ENCODE measurements at regions not wholly inside any gene's neighbourhood (a gene's known extent, or its start where the extent isn't known, plus 50 kb on each side); places are given as distances from the start of the nearest gene placed in this dataset.

- no peak for DNase-seq (ENCODE audit: low read depth, low spot score)
These were observed 392.0 kb downstream of the TMEM161B start for GRCh38 chr5:87876616-87877015.

- peak; percentile 39 for DNase-seq (ENCODE audit: low read depth, low spot score)
These were observed 395.7 kb downstream of the TMEM161B start for GRCh38 chr5:87872986-87873385.

- DNase-seq (ENCODE audit: low read depth, low spot score), result no peak
These were observed 399.9 kb downstream of the TMEM161B start for GRCh38 chr5:87868792-87869191.

GRCh38 chr5:87867281-87867680 is 401.4 kb downstream of the TMEM161B start:
- no peak for DNase-seq (ENCODE audit: low read depth, low spot score)

- DNase-seq (ENCODE audit: low read depth, low spot score), result no peak
These were observed 415.1 kb downstream of the TMEM161B start for GRCh38 chr5:87853541-87853940.

GRCh38 chr5:87851603-87852002 is 417.0 kb downstream of the TMEM161B start:
- DNase-seq (ENCODE audit: low read depth, low spot score), result no peak

GRCh38 chr5:87850843-87851242 is 417.8 kb downstream of the TMEM161B start:
- no peak for DNase-seq (ENCODE audit: low read depth, low spot score)

- no peak for DNase-seq (ENCODE audit: low read depth, low spot score)
These were observed 422.9 kb downstream of the TMEM161B start for GRCh38 chr5:87845734-87846133.

- no peak for DNase-seq (ENCODE audit: low read depth, low spot score)
These were observed 423.8 kb downstream of the TMEM161B start for GRCh38 chr5:87844866-87845265.

- DNase-seq (ENCODE audit: low read depth, low spot score), result no peak
These were observed 424.2 kb downstream of the TMEM161B start for GRCh38 chr5:87844449-87844848.

GRCh38 chr5:87836696-87837095 is 424.0 kb upstream of the CCNH start:
- DNase-seq (ENCODE audit: low read depth, low spot score), result no peak

GRCh38 chr5:87831499-87831898 is 418.8 kb upstream of the CCNH start:
- DNase-seq (ENCODE audit: low read depth, low spot score), result no peak

- no peak for DNase-seq (ENCODE audit: low read depth, low spot score)
These were observed 416.5 kb upstream of the CCNH start for GRCh38 chr5:87829217-87829551.

- DNase-seq (ENCODE audit: low read depth, low spot score), result no peak
These were observed 416.0 kb upstream of the CCNH start for GRCh38 chr5:87828545-87829216.

- DNase-seq (ENCODE audit: low read depth, low spot score), result no peak
These were observed 414.8 kb upstream of the CCNH start for GRCh38 chr5:87827539-87827938.

GRCh38 chr5:87826507-87826906 is 413.8 kb upstream of the CCNH start:
- DNase-seq (ENCODE audit: low read depth, low spot score), result no peak

- DNase-seq (ENCODE audit: low read depth, low spot score), result no peak
These were observed 412.9 kb upstream of the CCNH start for GRCh38 chr5:87825583-87825982.

- DNase-seq (ENCODE audit: low read depth, low spot score), result no peak
These were observed 395.1 kb upstream of the CCNH start for GRCh38 chr5:87807783-87808182.

- DNase-seq (ENCODE audit: low read depth, low spot score), result no peak
These were observed 390.6 kb upstream of the CCNH start for GRCh38 chr5:87803352-87803751.

GRCh38 chr5:87791869-87792268 is 379.1 kb upstream of the CCNH start:
- DNase-seq (ENCODE audit: low read depth, low spot score), result no peak

- no peak for DNase-seq (ENCODE audit: low read depth, low spot score)
These were observed 375.7 kb upstream of the CCNH start for GRCh38 chr5:87788416-87788815.

GRCh38 chr5:87787625-87788256 is 375.0 kb upstream of the CCNH start:
- no peak for DNase-seq (ENCODE audit: low read depth, low spot score)

GRCh38 chr5:87787086-87787485 is 374.4 kb upstream of the CCNH start:
- no peak for DNase-seq (ENCODE audit: low read depth, low spot score)

- no peak for DNase-seq (ENCODE audit: low read depth, low spot score)
These were observed 373.7 kb upstream of the CCNH start for GRCh38 chr5:87786471-87786870.
